ENCODE measurements at regions not wholly inside any gene's neighbourhood (a gene's known extent, or its start where the extent isn't known, plus 50 kb on each side); places are given as distances from the start of the nearest gene placed in this dataset.
A peak's percentile ranks its signal among the peaks of the same experiment; 100 is the strongest.
"Not testable (repeated sequence)": the region's sequence is repeated elsewhere in the genome, so short reads cannot be mapped to it uniquely, and the experiment has no call there.

DNA sequence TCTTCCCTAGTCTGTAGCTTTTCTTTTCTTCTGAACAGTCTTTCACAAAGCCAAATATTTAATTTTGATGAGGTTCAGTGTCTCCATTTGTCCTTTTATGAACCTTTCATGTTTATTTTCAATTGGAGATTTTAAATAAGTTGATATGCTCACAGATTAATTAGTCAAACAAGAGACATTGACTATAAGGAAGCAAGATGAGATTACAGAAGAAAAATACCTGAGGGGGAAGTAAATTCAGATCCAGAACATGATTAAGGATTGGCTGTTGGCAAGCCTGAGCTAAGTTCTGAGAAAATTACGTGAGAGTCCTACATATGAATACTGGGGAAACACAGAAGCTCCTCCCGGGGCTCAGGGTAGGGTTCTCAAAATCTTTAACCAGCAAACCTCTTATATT lies 1039.8 kb upstream of the SEMA6A start:
- WGBS, 2 donors, result 85% methylated on average over 2 of the region's 2 CpGs
- no peak for TF ChIP-seq POLR2A (IDR thresholded peaks at IDR 0.05)
- TF ChIP-seq, protein P1, sequence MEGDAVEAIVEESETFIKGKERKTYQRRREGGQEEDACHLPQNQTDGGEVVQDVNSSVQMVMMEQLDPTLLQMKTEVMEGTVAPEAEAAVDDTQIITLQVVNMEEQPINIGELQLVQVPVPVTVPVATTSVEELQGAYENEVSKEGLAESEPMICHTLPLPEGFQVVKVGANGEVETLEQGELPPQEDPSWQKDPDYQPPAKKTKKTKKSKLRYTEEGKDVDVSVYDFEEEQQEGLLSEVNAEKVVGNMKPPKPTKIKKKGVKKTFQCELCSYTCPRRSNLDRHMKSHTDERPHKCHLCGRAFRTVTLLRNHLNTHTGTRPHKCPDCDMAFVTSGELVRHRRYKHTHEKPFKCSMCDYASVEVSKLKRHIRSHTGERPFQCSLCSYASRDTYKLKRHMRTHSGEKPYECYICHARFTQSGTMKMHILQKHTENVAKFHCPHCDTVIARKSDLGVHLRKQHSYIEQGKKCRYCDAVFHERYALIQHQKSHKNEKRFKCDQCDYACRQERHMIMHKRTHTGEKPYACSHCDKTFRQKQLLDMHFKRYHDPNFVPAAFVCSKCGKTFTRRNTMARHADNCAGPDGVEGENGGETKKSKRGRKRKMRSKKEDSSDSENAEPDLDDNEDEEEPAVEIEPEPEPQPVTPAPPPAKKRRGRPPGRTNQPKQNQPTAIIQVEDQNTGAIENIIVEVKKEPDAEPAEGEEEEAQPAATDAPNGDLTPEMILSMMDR (IDR thresholded peaks at IDR 0.05), result no peak
- intact Hi-C loops (cut with DNase I), result no loop called here

DNA sequence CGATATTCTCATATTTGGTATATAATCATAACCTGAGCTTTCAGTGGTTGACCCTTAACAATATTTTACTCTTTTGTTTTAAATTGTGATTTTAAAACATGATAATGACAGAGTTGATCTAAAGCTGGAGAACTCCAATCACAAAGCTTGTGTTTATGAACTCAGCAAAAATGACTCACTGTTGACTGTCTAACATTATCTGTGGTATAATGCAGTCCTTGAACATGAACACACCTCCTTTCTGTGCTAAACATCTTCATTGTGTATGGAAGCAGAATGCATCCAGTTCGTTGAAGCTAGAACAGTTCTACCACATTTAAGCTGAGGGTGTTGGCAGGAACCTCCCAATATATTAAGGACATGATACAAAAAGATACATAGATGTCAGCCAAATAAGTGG lies 1030.2 kb upstream of the SEMA6A start:
- Histone ChIP-seq H3K4me1 (no peaks in the 10 kb centered on the region), H3K9me3 (no peaks in the 10 kb centered on the region), H3K27me3 (no peaks in the 10 kb centered on the region), H3K27ac (no peak overlapping the region), H3K36me3 (no peaks in the 10 kb centered on the region), H3K4me3 (replicated peaks in 1 of 3) (no peak overlapping the region)
- 71 to 91% methylated on average over 2 of the region's 2 CpGs for WGBS, 2 donors
- TF ChIP-seq POLR2A (IDR thresholded peaks at IDR 0.05), result no peak
- TF ChIP-seq, protein P1 (IDR thresholded peaks at IDR 0.05), result no peak
- intact Hi-C loops (cut with DNase I), result no loop called here
- DNase-seq, result no peak

More for the DNA sequence above, 1039.8 kb upstream of the SEMA6A start:
- H3K36me3 ChIP-seq, result no peaks in the 10 kb centered on the region
- no peaks in the 10 kb centered on the region for H3K9me3 ChIP-seq
- H3K4me1 ChIP-seq, result no peaks in the 10 kb centered on the region
- H3K27ac ChIP-seq, result no peak overlapping the region
- no peak overlapping the region for H3K4me3 ChIP-seq (replicated peaks in 1 of 3)
- no peaks in the 10 kb centered on the region for H3K27me3 ChIP-seq
- DNase-seq, result no peak

DNA sequence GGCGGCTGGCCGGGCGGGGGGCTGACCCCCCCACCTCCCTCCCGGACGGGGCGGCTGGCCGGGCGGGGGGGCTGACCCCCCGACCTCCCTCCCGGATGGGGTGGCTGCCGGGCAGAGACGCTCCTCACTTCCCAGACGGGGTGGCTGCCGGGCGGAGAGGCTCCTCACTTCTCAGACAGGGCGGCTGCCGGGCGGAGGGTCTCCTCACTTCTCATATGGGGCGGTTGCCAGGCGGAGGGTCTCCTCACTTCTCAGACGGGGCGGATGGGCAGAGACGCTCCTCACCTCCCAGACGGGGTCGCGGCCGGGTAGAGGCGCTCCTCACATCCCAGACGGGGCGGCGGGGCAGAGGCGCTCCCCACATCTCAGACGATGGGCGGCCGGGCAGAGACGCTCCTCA lies 1025.2 kb upstream of the SEMA6A start:
- intact Hi-C loops (cut with DNase I); H3K27ac ChIP-seq; H3K4me1 ChIP-seq; H3K27me3 ChIP-seq; H3K36me3 ChIP-seq; DNase-seq; H3K9me3 ChIP-seq; H3K4me3 ChIP-seq (replicated peaks in 1 of 3): not testable (repeated sequence)
- whole genome bisulfite sequencing, 2 donors, result 96% methylated on average over 19 of the region's 36 CpGs; no CpG with 5 or more reads in 1 of the 2 donors

DNA sequence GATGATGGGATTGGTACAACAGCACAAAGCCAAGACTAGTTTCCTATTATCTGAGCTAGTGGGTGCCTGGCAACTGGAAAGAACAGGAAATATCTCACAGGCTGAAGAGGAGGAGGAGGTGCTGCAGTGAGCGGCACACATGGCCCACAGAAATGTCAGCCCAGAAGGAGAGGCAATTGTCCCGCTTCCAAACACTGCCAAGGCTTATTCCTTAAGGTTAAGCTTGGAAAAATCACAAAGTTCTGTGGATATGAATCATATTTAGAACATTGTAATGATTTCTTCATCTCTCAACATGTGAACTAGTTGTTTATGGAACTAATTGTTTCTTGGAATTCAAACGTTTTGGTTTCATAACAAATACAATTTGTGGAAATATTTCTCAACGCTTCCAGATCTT lies 1019.5 kb upstream of the SEMA6A start:
- H3K27ac ChIP-seq, result no peak overlapping the region
- intact Hi-C loops (cut with DNase I), result no loop called here
- no peaks in the 10 kb centered on the region for H3K9me3 ChIP-seq
- TF ChIP-seq, protein P1 (IDR thresholded peaks at IDR 0.05), result no peak
- no peak for TF ChIP-seq POLR2A (IDR thresholded peaks at IDR 0.05)
- H3K27me3 ChIP-seq, result no peaks in the 10 kb centered on the region
- 56 to 70% methylated on average over 4 of the region's 4 CpGs for WGBS, 2 donors
- H3K4me3 ChIP-seq (replicated peaks in 1 of 3), result no peak overlapping the region
- peak; percentile 3 for DNase-seq
- H3K4me1 ChIP-seq, result no peaks in the 10 kb centered on the region
- no peaks in the 10 kb centered on the region for H3K36me3 ChIP-seq

DNA sequence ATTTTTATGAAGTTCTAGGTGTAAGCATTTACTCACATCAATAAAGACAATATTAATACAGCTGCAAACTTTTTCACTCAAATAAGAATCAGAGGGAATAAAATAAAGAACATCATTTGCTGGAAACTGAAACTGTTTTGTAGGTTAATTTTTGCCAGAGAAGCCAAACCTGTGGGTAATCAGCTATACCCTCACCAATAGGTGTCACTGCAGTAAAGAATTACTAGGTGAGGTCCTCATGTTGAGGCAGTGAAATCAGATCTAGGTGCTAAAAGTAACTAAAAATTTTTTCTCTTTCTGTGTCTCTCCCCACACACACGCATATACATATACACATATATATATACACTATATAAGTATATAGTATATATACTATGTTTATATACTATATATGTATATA lies 1016.3 kb upstream of the SEMA6A start:
- Histone ChIP-seq H3K27me3 (no peaks in the 10 kb centered on the region), H3K27ac (no peak overlapping the region), H3K4me3 (replicated peaks in 1 of 3) (no peak overlapping the region), H3K4me1 (no peaks in the 10 kb centered on the region), H3K36me3 (no peaks in the 10 kb centered on the region), H3K9me3 (no peaks in the 10 kb centered on the region)
- TF ChIP-seq, protein P1 (IDR thresholded peaks at IDR 0.05), result peak in 3 of 6 experiments; percentile 17 to 43 (median 25)
- no peak for TF ChIP-seq POLR2A (IDR thresholded peaks at IDR 0.05)
- WGBS, 2 donors, result 36 to 54% methylated on average over 1 of the region's 1 CpG
- no peak for DNase-seq
- intact Hi-C loops (cut with DNase I), result no loop called here

DNA sequence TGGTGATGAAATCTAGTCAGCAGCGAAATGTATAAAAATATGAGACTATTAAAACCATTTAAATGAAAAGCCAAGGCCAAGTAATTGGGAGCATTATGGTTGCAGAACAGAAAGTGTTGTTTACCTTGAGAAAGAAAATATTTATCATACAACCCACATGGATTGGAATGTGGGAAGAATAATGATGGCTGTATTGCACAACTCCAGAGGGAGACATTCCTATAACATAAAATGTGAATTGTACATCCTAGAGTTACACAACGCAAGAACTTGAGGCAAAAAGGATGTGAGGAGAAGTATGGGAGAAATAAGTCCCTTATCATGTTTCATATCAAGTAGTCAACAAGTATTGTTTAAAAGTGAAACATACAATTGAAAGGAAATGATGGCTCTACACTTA lies 1014.0 kb upstream of the SEMA6A start:
- intact Hi-C loops (cut with DNase I), result no loop called here
- Histone ChIP-seq H3K27me3 (no peaks in the 10 kb centered on the region), H3K4me1 (no peaks in the 10 kb centered on the region), H3K27ac (no peak overlapping the region), H3K9me3 (no peaks in the 10 kb centered on the region), H3K4me3 (replicated peaks in 1 of 3) (no peak overlapping the region), H3K36me3 (no peaks in the 10 kb centered on the region)
- WGBS, 2 donors, result 93 to 94% methylated on average over 2 of the region's 2 CpGs
- no peak for DNase-seq
- TF ChIP-seq, protein P1 (IDR thresholded peaks at IDR 0.05), result no peak
- TF ChIP-seq POLR2A (IDR thresholded peaks at IDR 0.05), result no peak

Measured in thyroid gland (tissue), 4 donors.